ENCODE measurements at regions not wholly inside any gene's neighbourhood (a gene's known extent, or its start where the extent isn't known, plus 50 kb on each side); places are given as distances from the start of the nearest gene placed in this dataset.
"Not testable (repeated sequence)": the region's sequence is repeated elsewhere in the genome, so short reads cannot be mapped to it uniquely, and the experiment has no call there.

DNA sequence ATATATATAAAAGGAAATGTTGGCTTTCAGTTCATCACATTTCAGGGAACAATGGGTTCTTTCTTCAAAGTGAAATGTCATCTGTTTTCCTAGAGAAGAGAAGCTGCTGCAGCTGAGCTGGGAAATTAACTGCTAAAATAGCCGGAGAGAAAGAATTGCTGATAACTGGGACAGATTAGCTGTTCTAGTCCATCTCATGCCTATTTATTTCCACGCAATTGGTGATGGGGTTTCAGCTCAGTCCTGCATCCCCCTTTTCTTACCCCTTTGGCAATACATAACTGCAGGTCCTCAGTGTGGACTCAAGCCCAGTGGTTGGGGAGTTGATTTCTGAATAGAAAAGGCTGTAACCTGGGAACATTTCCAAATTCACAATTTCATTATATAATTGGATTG lies 436.9 kb upstream of the TMEM132C start:
- no peak for DNase-seq (ENCODE audit: low read depth in 1 of 2, low spot score in 1 of 2)

DNA sequence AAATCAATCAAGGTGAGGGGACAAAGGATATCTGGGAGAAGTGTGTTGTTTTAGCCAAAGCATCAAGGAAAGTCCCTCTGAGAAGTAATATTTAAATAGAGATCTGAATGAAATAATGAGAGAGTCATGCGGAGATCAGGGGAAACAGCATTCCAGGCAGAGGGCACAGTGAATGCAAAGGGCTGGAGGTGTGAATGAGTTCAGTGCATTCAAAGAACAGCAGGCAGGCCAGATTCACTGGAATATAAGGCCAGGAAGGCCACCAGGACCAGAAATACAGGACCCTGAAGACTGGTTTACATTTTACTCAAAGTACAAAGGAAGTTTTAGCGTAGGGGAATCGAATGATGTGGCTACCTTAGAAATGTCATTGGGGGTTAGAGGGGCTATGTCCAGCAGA lies 436.2 kb upstream of the TMEM132C start:
- no peak for DNase-seq (ENCODE audit: low read depth in 1 of 2, low spot score in 1 of 2)

DNA sequence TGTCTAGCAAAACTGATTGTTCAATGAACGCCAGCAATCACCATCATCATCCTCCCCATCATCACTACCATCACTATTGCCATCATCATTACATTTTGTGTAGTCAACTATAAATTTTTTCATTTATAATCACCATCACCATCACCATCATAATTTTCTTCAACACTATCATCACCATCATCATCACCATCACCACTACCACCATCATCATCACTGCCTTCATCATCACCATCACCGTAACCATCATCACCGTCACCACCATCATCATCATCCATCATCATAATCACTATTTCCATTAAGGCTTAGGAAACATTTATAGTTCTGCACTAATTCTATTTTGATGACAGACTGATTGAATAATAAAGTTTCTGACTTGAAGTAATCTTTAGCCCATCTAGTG lies 434.8 kb upstream of the TMEM132C start:
- no peak for DNase-seq (ENCODE audit: low read depth in 1 of 2, low spot score in 1 of 2)

DNA sequence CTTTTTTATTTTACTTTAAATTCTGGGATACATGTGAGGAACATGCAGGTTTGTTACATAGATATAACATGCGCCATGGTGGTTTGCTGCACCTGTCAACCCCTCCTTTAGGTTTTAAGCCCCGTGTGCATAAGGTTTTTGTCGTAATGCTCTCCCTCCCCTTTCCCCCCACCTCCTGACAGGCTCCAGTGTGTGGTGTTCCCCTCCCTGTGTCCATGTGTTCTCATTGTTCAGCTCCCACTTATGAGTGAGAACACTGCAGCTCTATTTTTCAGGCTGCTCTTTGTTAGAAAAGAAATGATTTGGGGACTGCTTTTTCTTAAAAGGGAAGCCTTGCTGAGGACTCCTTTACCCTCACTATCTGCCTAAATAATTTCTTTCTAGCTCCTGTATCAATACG lies 430.2 kb upstream of the TMEM132C start:
- DNase-seq (ENCODE audit: low read depth in 1 of 2, low spot score in 1 of 2), result not testable (repeated sequence)

DNA sequence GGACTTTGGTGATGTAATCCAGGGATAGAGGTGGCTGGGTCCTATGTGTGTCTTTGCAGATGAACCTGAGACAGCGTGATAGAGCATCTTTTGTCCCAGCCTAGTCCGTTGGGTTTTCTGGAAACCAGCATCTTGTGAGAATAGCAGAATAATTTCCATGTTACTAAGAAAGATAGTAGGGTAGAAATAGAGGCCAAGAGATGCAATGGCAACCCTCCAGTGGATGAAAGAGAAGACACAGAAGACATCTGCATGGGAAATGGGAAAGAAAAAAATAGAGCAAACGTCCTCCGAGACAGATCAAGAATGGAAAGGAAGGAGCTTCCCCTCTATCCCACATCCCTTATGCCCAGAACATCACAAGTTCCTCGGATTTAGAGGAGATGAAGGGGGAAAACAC lies 409.3 kb upstream of the TMEM132C start:
- no peak for DNase-seq (ENCODE audit: low read depth in 1 of 2, low spot score in 1 of 2)

DNA sequence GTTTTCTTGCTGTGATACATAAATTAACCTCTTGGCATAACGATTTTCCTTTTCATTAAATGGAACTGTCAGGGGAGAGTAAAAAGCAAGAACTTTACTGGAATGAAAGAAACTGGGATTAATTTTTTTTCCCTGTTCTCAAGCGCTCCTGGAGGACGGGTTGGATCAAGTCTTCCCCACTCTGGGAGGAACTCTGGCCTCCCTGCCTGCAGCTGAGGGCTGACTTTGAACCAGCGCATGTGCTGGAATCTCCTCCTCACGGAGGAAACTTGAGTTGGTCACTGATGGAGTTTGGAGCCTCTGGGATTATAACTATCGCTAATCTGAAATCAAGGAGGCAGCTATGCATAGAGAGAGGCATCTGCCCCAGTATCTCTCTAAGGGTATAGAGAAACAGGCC lies 406.4 kb upstream of the TMEM132C start:
- DNase-seq (ENCODE audit: low read depth in 1 of 2, low spot score in 1 of 2), result no peak

DNA sequence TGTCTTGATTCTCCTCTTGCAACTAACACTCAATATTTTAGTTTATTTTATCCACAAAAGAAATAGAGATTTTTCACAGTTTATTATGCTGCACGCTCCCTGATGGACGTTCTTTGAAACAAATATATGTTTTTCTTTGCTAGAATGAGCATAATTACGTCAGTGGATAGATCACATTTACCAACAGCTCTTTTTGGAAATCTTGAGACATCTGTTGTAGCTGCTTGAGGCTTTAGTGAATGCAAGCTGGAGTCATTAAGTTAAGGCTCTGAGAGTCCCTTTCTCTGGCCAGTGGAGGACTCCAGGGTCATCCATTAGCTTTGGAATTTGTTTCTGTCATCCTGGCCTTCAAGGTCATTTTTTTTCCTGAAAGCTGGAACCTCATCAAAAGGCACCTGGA lies 405.6 kb upstream of the TMEM132C start:
- no peak for DNase-seq (ENCODE audit: low read depth in 1 of 2, low spot score in 1 of 2)

DNA sequence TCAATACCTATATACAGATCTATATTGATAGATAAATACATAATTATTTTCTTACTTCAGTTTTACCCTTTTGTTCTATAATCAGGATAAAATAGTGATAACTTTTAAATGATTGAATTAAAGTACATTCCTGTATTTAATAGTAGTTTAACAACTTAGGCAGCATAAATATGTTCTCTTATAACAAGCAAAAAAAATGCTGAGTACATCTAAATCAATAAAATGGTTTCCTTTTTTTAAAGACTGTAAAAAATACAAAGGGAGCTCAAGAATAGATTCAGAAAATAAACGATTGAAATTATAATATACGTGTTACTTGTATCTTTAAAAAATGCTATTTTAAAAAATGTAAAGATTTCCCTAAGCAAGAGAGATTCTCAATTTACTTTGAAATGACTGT lies 393.7 kb upstream of the TMEM132C start:
- no peak for DNase-seq (ENCODE audit: low read depth in 1 of 2, low spot score in 1 of 2)

DNA sequence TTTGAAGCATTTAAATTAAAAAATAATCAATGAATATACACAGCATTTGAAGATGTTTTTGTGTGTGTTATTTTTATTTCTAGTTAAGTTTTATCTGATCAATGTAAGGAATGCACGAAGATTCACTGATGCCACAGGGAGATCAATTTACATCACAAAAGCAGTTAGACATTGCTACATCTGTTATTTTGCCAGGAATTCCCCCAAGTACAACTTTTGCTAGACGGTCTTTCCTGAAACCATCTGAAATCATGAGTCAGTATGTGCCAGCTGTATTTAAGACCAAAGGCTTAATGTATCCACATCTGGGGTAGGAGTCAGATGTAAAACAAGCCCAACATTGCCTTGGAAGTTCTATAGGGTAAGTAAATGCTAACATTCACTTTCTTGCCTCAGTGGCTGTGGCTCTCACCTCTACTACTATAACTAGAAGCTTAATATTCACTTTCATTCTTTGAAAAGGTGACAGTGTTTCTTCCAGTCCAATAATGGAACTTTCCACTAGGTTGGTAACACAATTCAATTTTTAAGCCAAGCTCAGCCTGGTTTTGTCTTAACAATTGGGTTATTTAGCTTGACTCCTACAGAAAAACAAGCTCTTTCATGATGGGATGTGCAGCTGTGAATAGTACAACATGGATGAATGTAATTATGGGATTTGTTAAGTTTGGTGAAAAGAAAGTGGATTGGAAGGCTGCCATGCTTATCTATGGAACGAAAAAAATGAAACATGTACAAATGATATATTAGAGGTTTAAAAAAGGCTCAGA lies 385.4 kb upstream of the TMEM132C start:
- DNase-seq (ENCODE audit: low read depth in 1 of 2, low spot score in 1 of 2), result no peak

DNA sequence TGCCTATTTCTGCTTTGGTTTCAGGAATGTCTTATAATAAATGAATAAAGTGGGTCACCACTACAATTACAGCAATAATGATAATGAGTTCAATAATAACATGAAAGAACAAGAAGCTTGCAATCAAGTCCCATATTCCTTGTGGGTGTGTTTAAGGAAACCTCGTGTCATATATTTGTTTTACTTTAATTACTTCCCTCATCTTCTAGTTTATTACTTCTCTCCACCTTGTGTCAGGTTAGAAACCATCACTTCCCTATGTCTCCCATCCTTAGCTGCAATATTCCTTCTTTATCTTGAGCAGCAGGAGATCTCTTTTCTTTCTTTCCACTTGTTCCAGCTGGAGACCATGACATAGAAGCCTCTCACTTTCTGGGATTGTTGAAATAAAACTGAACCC lies 384.0 kb upstream of the TMEM132C start:
- DNase-seq (ENCODE audit: low read depth in 1 of 2, low spot score in 1 of 2), result no peak

DNA sequence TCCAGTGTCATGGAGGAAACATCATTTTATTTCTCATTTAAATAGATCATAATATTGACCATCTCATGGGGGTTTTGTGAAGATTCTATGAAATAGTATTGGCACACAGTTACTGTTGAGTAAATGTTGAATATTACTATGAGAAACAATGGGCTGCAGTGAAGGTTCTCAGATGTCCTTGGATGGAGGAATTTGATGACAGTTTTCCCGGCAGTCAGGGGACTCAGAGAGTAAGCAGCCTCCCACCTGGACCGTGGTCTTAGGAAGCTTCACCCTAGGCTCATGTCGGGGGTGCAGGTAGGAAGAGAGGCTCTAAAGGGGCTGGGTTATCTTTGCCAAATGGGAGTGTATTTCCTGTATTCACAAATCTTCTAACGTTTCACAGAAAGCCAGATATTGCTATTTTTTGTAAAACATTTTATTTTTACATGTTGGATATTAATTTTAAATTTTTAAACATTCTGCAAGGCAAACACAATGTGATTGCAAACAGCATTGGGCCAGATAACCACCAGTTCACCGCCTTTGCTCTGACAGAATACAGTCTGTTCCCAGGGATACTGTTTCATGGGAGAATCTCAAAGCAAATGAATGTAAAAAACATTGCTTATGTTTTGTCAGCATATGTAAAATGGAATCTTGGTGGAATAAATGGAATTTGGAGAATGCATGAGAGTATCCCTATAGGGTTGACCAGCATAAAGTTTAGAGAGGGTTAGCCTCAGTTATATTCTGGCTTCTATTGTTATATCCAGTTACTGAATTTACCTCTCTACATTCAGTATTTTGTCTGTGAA lies 380.8 kb upstream of the TMEM132C start:
- no peak for DNase-seq (ENCODE audit: low read depth in 1 of 2, low spot score in 1 of 2)

DNA sequence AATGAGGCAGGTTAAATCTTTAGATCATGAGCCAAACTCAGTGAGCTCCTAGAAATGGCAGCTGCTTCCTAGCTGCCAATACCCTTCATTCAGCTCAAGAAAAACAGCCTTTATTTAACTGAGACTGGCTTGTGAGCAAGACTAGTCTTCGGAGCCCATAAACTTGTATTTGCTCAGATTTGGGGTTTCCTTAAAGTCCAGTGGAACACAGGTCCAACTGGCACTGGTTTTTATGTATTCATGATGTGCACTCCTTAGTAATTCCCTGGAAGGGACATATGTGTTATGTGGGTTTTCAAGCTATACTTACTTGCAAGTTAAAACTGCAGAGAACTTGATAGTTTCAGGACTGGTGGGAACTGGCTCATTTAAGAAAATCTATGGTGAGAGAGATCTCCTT lies 380.1 kb upstream of the TMEM132C start:
- no peak for DNase-seq (ENCODE audit: low read depth in 1 of 2, low spot score in 1 of 2)

DNA sequence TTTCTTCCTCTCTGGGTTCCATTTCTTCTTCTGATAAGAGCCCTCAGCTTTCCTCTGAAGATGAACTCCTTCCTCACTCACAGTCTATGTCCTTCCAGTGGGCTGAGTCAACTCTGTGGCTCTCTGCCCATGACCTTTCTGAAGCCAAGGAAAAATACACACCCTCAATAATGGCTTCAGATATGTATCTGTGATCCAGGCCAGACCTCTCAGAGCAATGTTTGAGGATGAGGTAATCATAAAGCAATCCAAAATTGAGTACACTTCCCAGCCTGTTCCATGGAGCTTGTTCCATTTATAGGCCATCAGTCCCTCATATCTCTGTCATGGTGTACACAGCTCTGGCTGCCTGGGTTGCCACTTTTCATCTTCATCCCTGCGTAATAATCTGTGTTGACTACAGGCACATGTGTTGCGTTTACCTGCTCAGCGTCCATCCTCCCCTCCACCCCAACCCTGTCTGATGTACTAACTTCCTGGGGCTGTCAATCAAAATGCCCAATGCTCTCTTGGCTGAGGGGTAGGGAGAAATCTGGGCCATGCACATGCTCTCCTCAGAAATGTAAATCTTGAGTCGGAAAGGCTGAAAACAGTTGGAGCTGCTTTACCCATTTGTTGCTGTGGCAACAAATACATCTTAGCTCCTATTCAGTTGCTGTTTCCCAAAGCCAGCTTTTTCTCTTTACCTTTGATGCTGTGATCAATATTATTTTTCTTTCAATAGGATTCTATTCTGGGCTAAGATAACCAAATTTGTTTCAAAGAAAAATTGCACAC lies 377.8 kb upstream of the TMEM132C start:
- no peak for DNase-seq (ENCODE audit: low read depth in 1 of 2, low spot score in 1 of 2)

DNA sequence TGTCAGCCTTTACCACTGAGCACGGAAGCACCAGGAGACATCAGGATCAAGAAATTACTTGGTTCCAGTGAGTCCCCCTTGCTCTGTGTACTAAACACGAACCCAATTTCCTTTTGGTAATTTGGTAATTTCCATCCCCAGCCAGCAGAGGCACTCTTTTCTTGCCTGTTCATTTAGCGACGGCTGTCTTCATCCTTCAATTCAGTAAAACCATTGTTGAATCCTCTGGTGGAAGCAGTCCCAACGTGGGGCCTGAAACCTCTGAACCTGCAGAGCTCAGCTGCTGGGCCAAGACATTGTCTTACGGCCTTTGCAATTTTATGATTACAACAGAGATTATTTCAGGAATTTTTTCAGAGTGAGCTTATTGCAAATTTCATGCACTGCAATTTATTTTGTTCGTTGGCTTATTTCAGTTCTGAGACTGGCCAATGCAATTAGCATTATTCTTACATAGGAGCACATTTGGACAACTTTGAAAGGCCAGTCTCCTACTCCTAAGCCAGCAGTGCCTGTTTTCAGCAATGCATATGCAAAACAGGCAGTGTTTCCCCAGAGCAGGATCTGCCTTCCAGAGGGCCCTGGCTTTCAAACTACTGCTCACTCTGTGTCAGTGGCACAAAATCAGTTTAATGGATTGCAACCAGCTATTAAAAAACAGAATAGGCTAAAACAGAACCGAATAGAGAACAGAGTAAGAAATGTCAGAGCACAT lies 372.9 kb upstream of the TMEM132C start:
- DNase-seq (ENCODE audit: low read depth in 1 of 2, low spot score in 1 of 2), result no peak

DNA sequence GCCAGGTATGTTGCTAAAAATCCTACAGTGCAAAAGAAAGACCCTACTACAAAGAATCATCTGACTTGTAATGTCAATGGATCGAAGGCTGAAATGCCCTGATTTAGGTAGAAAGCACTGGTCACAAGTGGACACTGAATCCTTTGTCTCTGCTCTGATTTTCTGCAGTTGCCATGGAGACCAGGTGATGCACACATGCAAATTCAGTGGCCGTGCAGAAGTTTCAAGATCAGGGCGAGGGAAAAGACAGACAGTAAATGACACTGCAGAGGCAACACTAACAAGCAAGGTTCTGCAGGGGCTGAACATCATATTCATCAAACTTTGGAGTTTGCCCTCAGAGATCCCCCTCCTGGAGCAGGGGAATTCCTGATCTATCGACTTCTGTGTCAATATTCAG lies 370.3 kb upstream of the TMEM132C start:
- no peak for DNase-seq (ENCODE audit: low read depth in 1 of 2, low spot score in 1 of 2)

DNA sequence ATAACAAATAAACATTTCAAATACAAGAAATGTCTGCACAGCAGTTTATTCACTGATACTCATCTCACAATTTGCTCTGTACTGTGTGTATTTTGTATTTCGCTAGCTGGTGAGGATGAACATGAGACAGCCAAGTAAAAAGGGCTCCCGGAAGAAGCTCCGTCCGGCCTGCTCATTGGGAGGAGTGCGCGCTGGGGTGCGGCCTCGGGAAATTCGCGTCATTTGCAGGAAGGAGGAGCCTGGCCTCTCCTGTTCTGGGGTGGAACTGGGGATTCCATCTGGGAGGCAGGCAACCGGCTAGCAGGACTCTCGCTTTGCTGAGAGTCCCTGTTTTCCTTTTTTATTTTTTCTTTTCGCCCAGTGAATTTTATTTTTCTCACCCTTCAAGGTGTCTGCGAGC lies 368.4 kb upstream of the TMEM132C start:
- no peak for DNase-seq (ENCODE audit: low read depth in 1 of 2, low spot score in 1 of 2)

DNA sequence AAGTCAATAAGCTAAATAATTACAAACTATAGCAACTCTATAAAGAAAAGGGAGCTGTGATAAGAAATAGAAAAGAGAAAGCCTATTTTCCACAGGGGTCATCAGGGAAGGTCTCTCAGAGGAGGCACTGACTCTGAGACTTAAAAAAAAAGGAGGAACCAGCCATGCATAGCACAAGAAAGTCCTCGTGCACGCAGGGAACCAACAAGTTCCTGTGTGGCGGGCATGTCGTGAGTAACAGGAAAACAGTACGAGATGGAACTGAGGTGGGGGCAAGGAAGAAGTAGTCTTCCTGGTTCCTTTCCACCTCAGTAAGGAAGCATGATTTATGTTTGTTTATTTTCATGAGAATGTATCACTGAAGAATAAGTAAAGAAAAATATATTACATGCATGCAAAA lies 367.0 kb upstream of the TMEM132C start:
- no peak for DNase-seq (ENCODE audit: low read depth in 1 of 2, low spot score in 1 of 2)

DNA sequence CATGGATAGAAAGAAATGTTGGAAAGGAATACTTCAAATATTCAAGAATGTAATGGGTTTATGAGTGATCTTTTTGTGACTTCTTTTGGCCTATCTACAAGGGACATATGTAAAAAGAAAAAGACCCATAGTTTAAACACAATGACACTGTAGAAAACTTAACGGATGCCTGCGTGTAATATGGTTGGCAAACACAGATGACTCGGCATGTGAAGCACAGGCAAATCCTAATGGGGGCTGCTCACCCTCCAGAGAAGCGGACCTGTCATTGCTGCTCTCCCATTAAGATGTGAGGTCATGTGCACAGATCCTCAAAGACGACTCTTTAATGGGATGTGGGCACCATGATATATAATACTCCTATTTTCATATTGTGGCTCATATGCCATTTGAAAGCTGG lies 366.6 kb upstream of the TMEM132C start:
- DNase-seq (ENCODE audit: low read depth in 1 of 2, low spot score in 1 of 2), result no peak

DNA sequence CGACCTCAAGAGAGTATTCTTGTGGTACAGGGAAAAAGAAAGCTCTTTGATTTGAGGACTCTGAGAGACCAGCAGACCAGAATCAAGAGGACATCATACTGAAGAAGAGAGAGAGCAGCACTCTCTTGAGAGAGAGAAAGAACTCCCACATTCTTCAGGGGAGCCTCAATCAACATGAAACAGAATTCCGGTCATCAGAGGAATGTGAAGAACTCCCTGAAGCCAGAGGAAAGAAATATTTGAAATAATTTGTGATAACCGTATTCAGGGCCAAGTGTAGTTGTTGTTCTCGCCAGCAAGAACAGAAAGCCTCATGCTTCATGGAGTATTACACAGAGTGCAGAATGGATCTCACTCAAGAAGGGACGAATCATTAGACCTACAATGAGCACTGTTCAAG lies 363.8 kb upstream of the TMEM132C start:
- no peak for DNase-seq (ENCODE audit: low read depth in 1 of 2, low spot score in 1 of 2)

DNA sequence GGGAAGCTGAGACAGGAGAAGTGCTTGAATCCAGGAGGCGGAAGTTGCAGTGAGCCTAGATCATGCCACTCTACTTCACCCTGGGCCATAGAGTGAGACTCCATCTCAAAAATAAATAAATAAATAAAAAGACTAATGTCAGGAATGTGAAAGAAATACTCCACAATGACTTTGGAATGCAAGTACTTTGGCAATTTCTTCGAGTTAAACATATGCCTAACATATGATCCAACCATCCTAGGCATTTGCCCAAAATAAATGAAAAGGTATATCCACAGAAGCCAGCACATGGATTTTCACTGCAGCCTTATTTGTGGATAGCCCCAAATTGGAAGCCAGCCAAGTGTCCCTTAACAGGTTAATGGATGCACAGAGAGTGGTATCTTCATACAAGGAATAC lies 357.9 kb upstream of the TMEM132C start:
- no peak for DNase-seq (ENCODE audit: low read depth in 1 of 2, low spot score in 1 of 2)

DNA sequence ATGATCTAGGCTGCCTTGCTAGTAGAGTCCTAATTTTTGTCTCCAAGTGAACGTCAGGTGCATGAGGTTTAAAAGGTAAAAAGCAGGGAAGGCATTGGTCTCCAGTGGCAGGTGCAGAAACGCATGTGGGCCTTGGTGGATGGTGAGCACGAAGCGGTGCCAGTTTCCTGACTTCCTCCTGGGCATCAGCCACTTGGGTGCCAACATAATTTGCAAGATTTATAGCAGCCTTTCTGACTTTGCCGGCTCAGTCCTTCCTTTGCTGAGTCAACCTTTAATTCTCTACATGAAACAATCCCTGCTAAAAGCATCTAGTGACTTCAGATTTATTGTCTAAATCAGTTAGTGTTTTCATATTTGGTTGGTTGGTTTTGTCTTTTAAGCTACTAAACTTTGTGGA lies 355.7 kb upstream of the TMEM132C start:
- no peak for DNase-seq (ENCODE audit: low read depth in 1 of 2, low spot score in 1 of 2)
